Keratinocyte (primary cell): ENCODE measurements at regions not wholly inside any gene's neighbourhood (a gene's known extent, or its start where the extent isn't known, plus 50 kb on each side); places are given as distances from the start of the nearest gene placed in this dataset.

ENCODE experiments used
- DNase-seq: peaks from one replicate; pipeline ENCODE4 v3.0.0-alpha.2; 2011; ENCODE audit warnings: low read depth, missing footprints, low spot score
- FAIRE-seq: peaks from 2 replicates; lab custom pipeline; 2011; peaks lifted over from hg19 to GRCh38; lab: Jason Lieb, UNC
- H2AFZ ChIP-seq: 2 replicates; pipeline ENCODE4 v1.6.0; 2012; ENCODE audit warnings: low read length, control low read depth, inconsistent platforms; ENCODE audit not compliant: control insufficient read depth
- H3K27ac ChIP-seq: 2 replicates; pipeline ENCODE4 v1.5.1; 2011; ENCODE audit warnings: low read length; ENCODE audit not compliant: control insufficient read depth, insufficient read depth
- H3K27me3 ChIP-seq: 3 replicates; pipeline ENCODE4 v1.6.0; 2011; ENCODE audit warnings: low read length; ENCODE audit not compliant: control insufficient read depth, insufficient read depth; ENCODE audit errors: extremely low read depth
- H3K36me3 ChIP-seq, 2 experiments: 2 replicates in 1 of 2; 3 replicates in 1 of 2; pipeline ENCODE4 v1.5.1; 2011; ENCODE audit warnings: low read length in 2 of 2, mild to moderate bottlenecking in 1 of 2; ENCODE audit not compliant: control insufficient read depth in 2 of 2, insufficient read depth in 2 of 2; ENCODE audit errors: extremely low read depth in 1 of 2
- H3K4me1 ChIP-seq: 3 replicates; pipeline ENCODE4 v1.5.1; 2011; ENCODE audit warnings: low read length; ENCODE audit not compliant: control insufficient read depth, insufficient read depth; ENCODE audit errors: extremely low read depth
- H3K4me2 ChIP-seq: 3 replicates; pipeline ENCODE4 v1.6.0; 2011; ENCODE audit warnings: low read depth, low read length; ENCODE audit not compliant: control insufficient read depth, insufficient read depth; ENCODE audit errors: extremely low read depth
- H3K4me3 ChIP-seq, 3 experiments: fragments of 200-600 bp in 1 of 3; sonication (generic) in 1 of 3; 2 replicates in 2 of 3; 3 replicates in 1 of 3; pipeline ENCODE4 v1.5.1; 2011 to 2016; ENCODE audit warnings: low read length in 3 of 3, mild to moderate bottlenecking in 3 of 3, control low read depth in 2 of 3, inconsistent platforms in 1 of 3, low read depth in 1 of 3, mixed read lengths in 1 of 3, mixed run types in 1 of 3, moderate library complexity in 1 of 3; ENCODE audit not compliant: control insufficient read depth in 2 of 3, insufficient read depth in 2 of 3; ENCODE audit errors: extremely low read depth in 1 of 3
- H3K79me2 ChIP-seq: 2 replicates; pipeline ENCODE4 v1.6.0; 2012; ENCODE audit warnings: low read length; ENCODE audit not compliant: control insufficient read depth, insufficient read depth
- H3K9ac ChIP-seq: 3 replicates; pipeline ENCODE4 v1.6.0; 2011; ENCODE audit warnings: low read length; ENCODE audit not compliant: control insufficient read depth, insufficient read depth; ENCODE audit errors: extremely low read depth
- H3K9me1 ChIP-seq: 3 replicates; pipeline ENCODE4 v1.6.0; 2011; ENCODE audit warnings: low read length; ENCODE audit not compliant: control insufficient read depth, insufficient read depth; ENCODE audit errors: extremely low read depth
- H3K9me3 ChIP-seq: 2 replicates; pipeline ENCODE4 v1.5.1; 2012; ENCODE audit warnings: low read depth, low read length; ENCODE audit not compliant: control insufficient read depth
- H4K20me1 ChIP-seq: 3 replicates; pipeline ENCODE4 v1.6.0; 2011; ENCODE audit warnings: low read length; ENCODE audit not compliant: control insufficient read depth, insufficient read depth; ENCODE audit errors: extremely low read depth
- EZH2 ChIP-seq: IDR thresholded peaks from one replicate; pipeline ENCODE4 v1.6.1; 2012; ENCODE audit warnings: inconsistent platforms, mild to moderate bottlenecking, low read length, moderate library complexity
- dilution Hi-C: fragments of 300-500 bp; cut with MboI; formaldehyde crosslinking; loops from one replicate; pipeline ENCODE4 v1.7.0; 2020; ENCODE audit warnings: low sequenced_read_pairs; ENCODE audit not compliant: extremely low pct_ligation_motif_present
- TF ChIP-seq, protein P1 (sequence below), 3 experiments: IDR thresholded peaks in 1 of 3; conservative IDR thresholded peaks in 1 of 3; optimal IDR thresholded peaks in 1 of 3; 2 replicates in 2 of 3; 3 replicates in 1 of 3; pipeline versions ENCODE3 to v1.5.1; 2011; ENCODE audit warnings: low read length in 3 of 3, mild to moderate bottlenecking in 3 of 3, moderate library complexity in 2 of 3, control low read depth in 1 of 3, inconsistent platforms in 1 of 3; ENCODE audit not compliant: insufficient read depth in 2 of 3; ENCODE audit errors: extremely low read depth in 1 of 3

DNA sequence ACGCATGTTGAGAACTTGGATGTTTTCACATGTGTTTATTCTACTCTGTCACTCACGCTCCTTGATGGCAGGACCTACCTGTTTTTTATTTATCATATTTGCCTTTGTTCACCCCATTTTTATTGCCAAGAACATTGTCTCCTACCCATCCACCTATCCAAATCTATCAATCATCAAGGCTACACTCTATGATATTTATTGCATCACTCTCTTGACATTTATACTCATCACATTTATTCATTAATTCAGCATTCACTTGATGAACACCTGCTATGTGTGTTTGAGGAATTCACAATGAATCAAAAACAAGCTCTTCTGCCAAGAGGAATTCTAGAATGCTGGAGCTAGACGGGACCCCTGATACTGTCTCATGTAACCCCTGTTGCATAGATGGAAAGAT is 94.5 kb upstream of the ZNF469 start:
- DNase-seq, result no peak
- Histone ChIP-seq H3K9me3 (peaks cover 11% of the 10 kb centered on the region), H3K9ac (no peak overlapping the region), H3K4me2 (no peak overlapping the region), H3K79me2 (no peaks in the 10 kb centered on the region), H4K20me1 (no peaks in the 10 kb centered on the region), H3K27me3 (peaks cover 15% of the 10 kb centered on the region), H3K9me1 (no peaks in the 10 kb centered on the region), H3K4me1 (no peaks in the 10 kb centered on the region), H3K36me3 (no peaks in the 10 kb centered on the region), H2AFZ (no peak overlapping the region), H3K27ac (no peak overlapping the region), H3K4me3 (no peak overlapping the region)
- dilution Hi-C loops, result no loop called here
- TF ChIP-seq EZH2, result no peak
- FAIRE-seq, result no peak

DNA sequence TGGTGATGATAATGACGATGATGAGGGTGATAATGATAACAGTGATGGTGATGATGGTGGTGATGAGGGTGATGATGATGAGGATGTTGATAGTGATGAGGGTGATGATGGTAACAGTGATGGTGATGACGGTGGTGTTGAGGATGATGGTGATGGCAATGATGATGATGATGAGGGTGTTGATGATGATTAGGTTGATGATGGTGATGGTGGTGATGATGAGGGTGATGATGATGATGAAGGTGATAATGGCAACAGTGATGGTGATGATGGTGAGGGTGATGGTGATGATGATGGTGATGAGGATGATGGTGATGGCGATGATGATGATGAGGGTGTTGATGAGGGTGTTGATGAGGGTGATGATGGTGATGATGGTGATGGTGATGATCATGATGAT is 93.8 kb upstream of the ZNF469 start:
- H3K79me2 ChIP-seq, result no peaks in the 10 kb centered on the region
- DNase-seq, result no peak
- H3K36me3 ChIP-seq, result no peaks in the 10 kb centered on the region
- no peak for FAIRE-seq
- H3K9me1 ChIP-seq, result no peaks in the 10 kb centered on the region
- dilution Hi-C loops, result no loop called here
- H4K20me1 ChIP-seq, result no peaks in the 10 kb centered on the region
- TF ChIP-seq, protein P1, sequence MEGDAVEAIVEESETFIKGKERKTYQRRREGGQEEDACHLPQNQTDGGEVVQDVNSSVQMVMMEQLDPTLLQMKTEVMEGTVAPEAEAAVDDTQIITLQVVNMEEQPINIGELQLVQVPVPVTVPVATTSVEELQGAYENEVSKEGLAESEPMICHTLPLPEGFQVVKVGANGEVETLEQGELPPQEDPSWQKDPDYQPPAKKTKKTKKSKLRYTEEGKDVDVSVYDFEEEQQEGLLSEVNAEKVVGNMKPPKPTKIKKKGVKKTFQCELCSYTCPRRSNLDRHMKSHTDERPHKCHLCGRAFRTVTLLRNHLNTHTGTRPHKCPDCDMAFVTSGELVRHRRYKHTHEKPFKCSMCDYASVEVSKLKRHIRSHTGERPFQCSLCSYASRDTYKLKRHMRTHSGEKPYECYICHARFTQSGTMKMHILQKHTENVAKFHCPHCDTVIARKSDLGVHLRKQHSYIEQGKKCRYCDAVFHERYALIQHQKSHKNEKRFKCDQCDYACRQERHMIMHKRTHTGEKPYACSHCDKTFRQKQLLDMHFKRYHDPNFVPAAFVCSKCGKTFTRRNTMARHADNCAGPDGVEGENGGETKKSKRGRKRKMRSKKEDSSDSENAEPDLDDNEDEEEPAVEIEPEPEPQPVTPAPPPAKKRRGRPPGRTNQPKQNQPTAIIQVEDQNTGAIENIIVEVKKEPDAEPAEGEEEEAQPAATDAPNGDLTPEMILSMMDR (optimal IDR thresholded peaks at IDR 0.05 in 1 of 3, IDR thresholded peaks at IDR 0.05 in 1 of 3, conservative IDR thresholded peaks at IDR 0.05 in 1 of 3; ENCODE audit: extremely low read depth in 1 of 3, insufficient read depth in 2 of 3, low read length in 3 of 3), result no peak
- no peaks in the 10 kb centered on the region for H3K4me1 ChIP-seq
- H3K4me3 ChIP-seq, result no peak overlapping the region
- no peak overlapping the region for H3K4me2 ChIP-seq
- H3K27me3 ChIP-seq, result peaks cover 18% of the 10 kb centered on the region
- H2AFZ ChIP-seq, result no peak overlapping the region
- no peak overlapping the region for H3K9ac ChIP-seq
- H3K27ac ChIP-seq, result no peak overlapping the region
- H3K9me3 ChIP-seq, result peaks cover 11% of the 10 kb centered on the region

DNA sequence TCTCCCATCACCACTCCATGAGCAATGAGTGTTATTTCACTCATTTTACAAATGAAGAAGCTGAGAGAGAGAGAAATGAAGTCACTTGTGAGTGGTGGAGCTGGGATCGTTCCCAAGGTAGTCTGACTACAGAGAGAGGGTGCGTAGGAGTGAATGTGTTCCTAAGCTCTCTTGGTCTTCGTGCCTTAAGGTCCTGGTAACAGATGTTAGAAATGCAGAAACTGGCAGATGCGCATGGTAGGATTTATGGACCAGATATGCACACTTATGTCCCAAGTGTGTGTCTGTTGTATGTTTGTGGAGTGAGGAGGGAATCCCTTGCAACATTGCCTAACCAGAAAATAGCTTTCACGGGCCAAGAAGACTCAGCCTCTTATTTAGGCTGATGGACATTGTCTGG is 93.2 kb upstream of the ZNF469 start:
- no peak overlapping the region for H3K27ac ChIP-seq
- no peak overlapping the region for H2AFZ ChIP-seq
- H3K4me3 ChIP-seq, result no peak overlapping the region
- no peaks in the 10 kb centered on the region for H4K20me1 ChIP-seq
- no peak overlapping the region for H3K9ac ChIP-seq
- H3K27me3 ChIP-seq, result peaks cover 22% of the 10 kb centered on the region
- H3K79me2 ChIP-seq, result no peaks in the 10 kb centered on the region
- dilution Hi-C loops, result no loop called here
- no peaks in the 10 kb centered on the region for H3K36me3 ChIP-seq
- H3K9me3 ChIP-seq, result peaks cover 11% of the 10 kb centered on the region
- no peaks in the 10 kb centered on the region for H3K9me1 ChIP-seq
- H3K4me2 ChIP-seq, result no peak overlapping the region
- no peaks in the 10 kb centered on the region for H3K4me1 ChIP-seq
- no peak for FAIRE-seq
- TF ChIP-seq EZH2, result no peak
- TF ChIP-seq, protein P1 (optimal IDR thresholded peaks at IDR 0.05 in 1 of 3, IDR thresholded peaks at IDR 0.05 in 1 of 3, conservative IDR thresholded peaks at IDR 0.05 in 1 of 3; ENCODE audit: extremely low read depth in 1 of 3, insufficient read depth in 2 of 3, low read length in 3 of 3), result no peak
- no peak for DNase-seq
